Mucosa of gallbladder (tissue), 1 donor: ENCODE measurements at regions not wholly inside any gene's neighbourhood (a gene's known extent, or its start where the extent isn't known, plus 50 kb on each side); places are given as distances from the start of the nearest gene placed in this dataset.

Source experiments
- DNase-seq: peaks from one replicate; pipeline ENCODE4 v3.0.0-alpha.2; 2020; ENCODE audit warnings: low spot score
- donor health status: DM: no; HTN: no; CAD: no.

DNA sequence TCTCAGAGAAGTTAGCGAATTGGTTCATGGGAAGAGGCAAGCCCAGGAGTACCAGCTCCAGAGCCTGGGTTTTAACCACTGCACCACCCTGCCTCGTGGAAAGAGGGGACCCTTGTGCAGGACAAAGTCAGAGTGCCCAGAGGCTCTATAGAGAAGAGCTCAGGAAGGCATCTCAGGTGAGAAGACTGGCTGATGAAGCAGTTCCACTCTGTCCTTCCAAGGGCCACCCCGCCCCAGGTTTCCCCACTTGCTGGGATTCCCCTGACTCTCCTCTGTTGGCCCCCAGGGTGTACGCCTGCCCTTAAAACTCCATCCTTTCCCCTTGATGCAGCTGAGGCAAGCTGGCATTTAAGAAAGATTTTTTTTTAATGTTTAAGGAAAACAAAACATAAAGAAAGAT is 265.8 kb downstream of the BUD13 start:
- no peak for DNase-seq

GRCh38 chr11:116506263-116506825 is 266.4 kb downstream of the BUD13 start:
- DNase-seq: no peak

DNA sequence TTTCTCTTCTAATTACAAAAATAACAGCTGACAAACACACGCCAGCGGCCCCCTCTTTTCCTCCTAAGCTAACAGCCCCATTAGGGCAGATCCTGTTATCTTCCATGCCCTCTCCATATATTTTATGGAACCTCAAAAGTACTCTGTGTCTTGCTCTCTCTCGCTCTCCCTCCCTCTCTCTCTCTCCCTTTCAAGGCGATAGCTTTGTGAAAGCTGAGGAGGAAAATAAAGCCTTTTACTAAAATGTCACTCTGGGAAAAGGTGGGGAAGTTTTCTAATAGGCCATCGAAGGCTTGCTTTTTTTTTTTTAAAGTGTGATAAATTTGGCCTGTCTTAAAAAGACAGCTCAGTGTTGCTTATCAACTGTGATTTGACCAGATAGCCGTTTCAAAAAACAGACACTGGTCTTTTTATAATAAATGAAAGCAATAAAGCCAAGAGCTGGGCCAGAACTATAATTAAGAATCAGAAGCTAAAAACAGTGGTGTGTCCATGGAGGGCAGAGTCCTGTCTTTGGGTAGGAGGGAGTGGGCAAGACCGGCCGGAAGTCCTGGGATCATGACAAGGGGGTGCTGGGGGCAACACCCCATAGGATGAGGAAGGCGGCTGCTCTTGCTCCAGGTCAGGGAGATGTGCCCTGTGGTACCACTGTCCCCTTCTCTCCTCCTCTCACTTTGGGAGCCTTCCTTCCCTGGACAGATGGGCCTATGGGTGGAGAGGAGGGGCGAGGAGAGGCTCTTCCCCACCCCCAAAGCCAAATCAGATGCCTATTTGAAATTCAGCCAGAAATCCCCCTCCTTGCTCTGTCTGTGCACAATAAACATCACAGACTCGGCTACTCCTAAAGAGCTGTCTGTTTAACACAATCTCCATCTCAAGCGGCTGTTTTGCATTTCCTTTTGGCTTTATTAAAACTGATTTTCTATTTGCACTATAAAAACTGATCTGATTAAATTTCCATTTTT is 267.2 kb downstream of the BUD13 start:
- DNase-seq: no peak

DNA sequence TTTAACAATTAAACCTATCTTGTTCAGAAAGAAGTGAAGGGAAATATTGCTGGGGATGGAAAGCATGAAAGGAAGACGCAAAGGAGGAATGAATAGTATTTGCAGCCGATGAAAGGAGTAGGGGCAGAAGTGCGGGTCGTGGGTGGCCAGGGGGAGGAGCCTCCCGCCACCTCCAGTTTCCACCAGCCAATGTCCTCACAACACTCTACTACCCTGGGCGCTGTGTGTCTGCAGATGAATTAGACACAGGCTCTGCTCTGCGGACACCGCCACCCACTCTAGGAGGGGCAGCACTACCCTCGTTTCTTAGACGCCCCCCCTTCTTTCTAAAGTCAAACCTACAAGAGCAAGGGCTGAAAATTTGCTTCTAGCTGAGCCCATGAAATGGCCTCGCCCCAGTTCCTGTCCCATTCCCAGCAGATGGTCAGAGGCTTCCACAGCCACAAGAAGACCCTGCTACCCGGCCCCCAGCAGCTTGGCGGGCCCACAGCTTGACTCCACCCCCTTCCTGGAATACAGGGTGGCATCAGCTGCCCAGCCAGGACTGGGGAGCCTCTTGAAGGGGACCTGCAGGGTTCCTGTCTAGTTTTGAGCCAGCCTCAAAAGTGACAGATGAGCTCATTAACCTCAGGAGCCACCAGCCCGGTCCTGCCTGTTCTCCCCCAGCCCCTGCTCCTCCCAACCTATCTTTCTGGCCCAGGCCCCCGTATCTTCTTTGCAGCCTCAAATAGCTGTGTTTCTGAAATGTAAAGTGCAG is 268.1 kb downstream of the BUD13 start:
- DNase-seq: no peak

DNA sequence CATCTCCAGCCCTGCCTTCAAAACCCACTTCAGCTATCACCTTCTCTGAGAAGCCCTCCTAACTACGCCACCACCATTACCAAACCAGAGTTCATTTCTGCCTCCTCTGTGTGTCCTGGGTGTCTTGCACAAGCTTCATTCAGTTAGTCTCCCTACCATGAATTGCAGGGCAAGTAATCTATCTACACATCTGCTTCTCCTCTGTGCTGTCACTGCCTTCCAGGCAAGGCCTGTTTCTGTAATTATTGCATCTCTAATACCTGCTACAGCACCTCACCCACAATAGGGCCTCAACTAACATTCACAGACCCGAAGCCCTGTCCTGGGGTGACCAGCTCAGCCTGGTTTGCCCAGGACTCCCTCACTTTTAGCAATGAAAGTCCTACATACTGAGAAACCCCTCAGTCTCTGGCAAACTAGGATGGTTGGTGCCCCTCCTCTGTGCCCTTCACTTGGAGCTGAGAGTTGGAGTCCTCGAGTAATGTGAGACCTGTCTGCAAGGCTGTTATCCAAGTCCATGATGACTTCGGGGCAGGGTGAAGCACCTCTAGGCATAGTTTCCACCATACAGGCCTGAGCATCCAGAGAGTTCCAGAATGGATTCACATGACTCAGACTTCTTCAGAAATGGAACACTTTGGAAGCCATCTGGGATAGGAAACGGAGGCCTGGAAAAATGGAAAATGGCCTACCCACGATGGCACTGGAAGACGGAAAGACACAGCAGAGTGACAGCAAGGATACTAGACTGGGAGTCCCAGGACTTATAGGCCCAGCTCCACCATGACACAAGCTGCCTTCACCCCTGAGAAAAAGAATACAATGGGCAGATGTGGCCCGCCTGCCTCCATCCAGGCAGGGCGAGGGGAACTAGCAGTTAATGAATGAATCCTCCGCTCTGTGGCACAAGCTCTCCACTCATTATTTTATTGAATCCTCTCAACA is 269.3 kb downstream of the BUD13 start:
- DNase-seq: no peak

GRCh38 chr11:116502641-116503061 is 270.1 kb downstream of the BUD13 start:
- no peak for DNase-seq

DNA sequence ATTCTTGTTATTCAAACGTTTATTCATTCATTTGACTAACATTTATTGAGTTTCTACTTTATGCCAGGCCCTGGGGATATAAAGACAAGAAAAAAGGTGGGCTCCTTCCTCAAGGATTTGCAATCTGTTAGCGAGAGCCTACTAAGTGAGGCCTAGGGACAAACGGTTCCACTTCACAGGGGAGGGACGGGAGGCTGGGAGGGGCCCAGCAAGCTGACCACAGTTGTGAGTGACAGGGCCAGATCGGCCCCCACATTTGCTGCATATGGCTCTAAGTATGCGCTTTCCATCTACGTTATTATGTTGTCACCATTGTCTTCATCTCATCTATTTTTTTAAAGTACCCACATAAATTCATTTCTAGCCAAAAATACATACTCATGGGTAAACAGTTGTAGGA is 271.1 kb downstream of the BUD13 start:
- DNase-seq: no peak

- no peak for DNase-seq
These were observed 271.7 kb downstream of the BUD13 start for GRCh38 chr11:116500947-116501602.

- no peak for DNase-seq
These were observed 272.5 kb downstream of the BUD13 start for GRCh38 chr11:116500026-116500946.

GRCh38 chr11:116499396-116500003 is 273.3 kb downstream of the BUD13 start:
- peak; percentile 80 for DNase-seq

DNA sequence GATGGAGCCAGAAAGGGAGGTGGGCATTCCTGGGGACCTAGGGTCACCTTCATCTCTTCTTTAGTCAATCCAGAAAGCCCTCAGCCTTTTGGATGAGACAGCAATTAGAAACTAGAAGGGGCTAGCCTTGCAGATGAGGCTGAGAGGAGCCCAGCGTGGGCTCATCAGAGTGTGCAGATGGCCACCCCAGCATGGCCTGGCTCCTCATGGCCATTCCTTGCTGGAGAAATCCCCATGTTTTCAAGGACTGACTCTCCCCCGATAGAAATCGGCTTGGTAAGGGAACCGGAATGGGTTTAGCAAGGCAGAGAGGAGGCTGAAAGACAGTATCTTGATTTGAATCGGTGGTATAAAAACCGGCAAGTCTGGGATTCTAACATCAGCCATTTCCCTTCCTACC is 274.6 kb downstream of the BUD13 start:
- DNase-seq: no peak

DNA sequence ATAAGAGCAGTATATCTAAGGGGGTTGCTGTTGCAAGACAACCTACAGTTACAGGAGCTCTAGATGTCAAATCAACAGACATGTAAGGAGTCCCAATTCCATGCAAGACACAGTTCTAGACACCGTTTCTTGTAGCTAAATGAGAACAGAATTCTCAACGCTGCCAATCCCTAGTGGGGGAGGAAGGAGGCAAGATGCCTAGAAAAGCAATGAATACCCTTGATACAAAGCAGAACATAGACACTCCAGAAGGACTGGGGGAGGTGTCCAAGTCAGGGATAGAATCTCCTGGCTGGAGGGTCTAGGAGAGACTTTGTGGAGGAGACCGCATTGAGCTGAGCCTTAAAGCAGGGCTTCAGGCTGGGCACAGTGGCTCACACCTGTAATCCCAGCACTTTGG is 280.2 kb downstream of the BUD13 start:
- no peak for DNase-seq

- no peak for DNase-seq
These were observed 283.9 kb downstream of the BUD13 start for GRCh38 chr11:116488836-116489389.

DNA sequence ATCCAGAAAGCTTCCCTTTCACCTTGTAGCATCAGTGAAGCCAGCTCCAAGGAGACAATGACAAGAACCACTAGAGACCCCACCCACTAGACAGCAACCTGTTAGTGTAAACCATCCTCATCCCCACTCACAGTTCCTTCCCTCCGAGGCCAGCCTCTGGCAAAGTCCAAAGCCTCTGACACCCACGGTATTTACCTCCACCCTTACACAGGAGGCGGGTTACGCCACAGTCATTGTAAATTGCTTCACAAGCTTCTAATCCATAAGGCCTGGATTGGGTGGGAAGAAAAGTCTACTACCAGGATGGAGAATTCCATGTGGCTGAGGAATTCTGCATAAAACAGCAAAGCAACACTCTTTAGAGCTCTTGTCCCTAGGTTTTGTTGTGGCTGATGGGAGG is 287.4 kb downstream of the BUD13 start:
- no peak for DNase-seq

- no peak for DNase-seq
These were observed 290.1 kb downstream of the BUD13 start for GRCh38 chr11:116482716-116483115.

- DNase-seq: no peak
These were observed 291.6 kb downstream of the BUD13 start for GRCh38 chr11:116481126-116481675.

DNA sequence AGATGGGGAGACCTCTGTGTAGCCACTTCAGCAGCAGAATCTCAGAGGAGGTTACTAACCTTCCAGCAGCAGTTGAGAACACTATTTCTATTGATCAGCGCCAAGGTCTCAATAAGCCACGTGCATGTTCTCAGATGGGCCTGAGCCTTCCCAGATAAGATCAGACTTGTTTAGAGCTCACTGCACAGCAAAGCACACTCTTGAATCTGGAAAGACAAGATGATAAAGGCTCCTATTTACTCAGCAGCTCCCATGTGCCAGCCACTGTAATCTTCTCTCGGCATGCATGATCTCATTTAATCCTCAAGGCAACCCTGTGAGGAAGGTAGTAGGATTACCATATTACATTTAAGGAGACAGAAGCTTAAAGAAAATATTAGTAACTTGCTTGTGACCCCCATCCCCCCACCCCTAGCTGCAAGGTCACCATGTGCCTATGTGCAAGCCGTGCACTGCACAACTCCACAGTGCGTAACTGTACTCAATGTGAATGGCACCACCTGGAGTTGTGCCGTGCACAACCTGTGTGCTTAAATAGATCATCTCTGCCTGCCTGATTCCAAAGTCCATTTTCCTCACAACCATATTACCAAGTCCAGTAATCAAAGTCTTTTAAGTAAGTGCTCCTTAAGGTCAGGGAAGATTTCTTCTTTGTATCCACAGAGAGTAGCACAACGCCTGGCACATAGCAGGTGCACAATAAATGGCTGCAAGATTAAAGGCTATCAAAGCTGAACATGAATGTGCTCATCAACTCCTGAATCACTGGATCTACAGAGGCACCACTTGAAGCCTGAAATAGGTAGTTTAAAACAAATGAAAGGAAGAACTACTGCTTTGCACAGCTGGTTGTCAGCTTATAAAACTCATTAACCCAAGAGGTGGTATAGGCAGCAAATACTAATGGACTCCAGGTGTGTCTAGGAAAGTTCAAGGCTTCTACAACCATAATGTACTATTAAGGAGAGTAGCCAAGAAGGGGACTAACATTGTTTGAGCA is 293.8 kb downstream of the BUD13 start:
- DNase-seq: no peak
